B cell (primary cell): ENCODE measurements at regions not wholly inside any gene's neighbourhood (a gene's known extent, or its start where the extent isn't known, plus 50 kb on each side); places are given as distances from the start of the nearest gene placed in this dataset.

Experiments used
- ATAC-seq: fragments of 200-7000 bp; cut with Tn5 transposase; one replicate; pipeline ENCODE4 v1.10.0; 2021; ENCODE audit warnings: low read depth, mild to moderate bottlenecking, moderate number of reproducible peaks, moderate library complexity
- CTCF ChIA-PET: fragments of 350-600 bp; sonication (Branson Sonifier 250); formaldehyde crosslinking; loops from one replicate; lab custom pipeline; 2021; ENCODE audit warnings: antibody characterized with exemption, inconsistent platforms; lab: Charles Lee
- POLR2A ChIA-PET: fragments of 350-600 bp; sonication (Branson Sonifier 250); formaldehyde crosslinking; loops from one replicate; lab custom pipeline; 2021; ENCODE audit warnings: antibody characterized with exemption; lab: Charles Lee
- DNase-seq: peaks from one replicate; pipeline ENCODE4 v3.0.0; 2013
- H2AFZ ChIP-seq: 2 replicates; pipeline ENCODE4 v1.6.1; 2012; ENCODE audit warnings: mild to moderate bottlenecking, low read depth, low read length; ENCODE audit not compliant: insufficient read depth, poor library complexity, severe bottlenecking
- H3K27ac ChIP-seq, 2 donors: 1 replicate in 1 of 2; 2 replicates in 1 of 2; pipeline ENCODE4 v1.5.1; 2012 to 2013; ENCODE audit warnings: low read length in 2 of 2, mild to moderate bottlenecking in 2 of 2, moderate library complexity in 1 of 2
- H3K27me3 ChIP-seq, 4 experiments: fragments of 200-600 bp in 1 of 4; sonication (generic) in 1 of 4; replicated peaks in 1 of 4; 1 replicate in 2 of 4; 2 replicates in 2 of 4; pipeline versions ENCODE4 v1.6.1 to v1.7.0; 2013 to 2016; ENCODE audit warnings: low read length in 3 of 4, mild to moderate bottlenecking in 2 of 4, mixed read lengths in 1 of 4, moderate library complexity in 1 of 4; ENCODE audit not compliant: insufficient read depth in 4 of 4, control insufficient read depth in 3 of 4; ENCODE audit errors: control extremely low read depth in 1 of 4
- H3K36me3 ChIP-seq, 2 experiments: replicated peaks in 1 of 2; 1 replicate in 1 of 2; 2 replicates in 1 of 2; pipeline versions ENCODE4 v1.6.1 to v1.7.1; 2013; ENCODE audit warnings: low read length in 1 of 2; ENCODE audit not compliant: insufficient read depth in 2 of 2, control insufficient read depth in 1 of 2; ENCODE audit errors: control extremely low read depth in 1 of 2, extremely low read depth in 1 of 2
- H3K4me1 ChIP-seq, 2 donors: fragments of 200-600 bp in 1 of 2; sonication (generic) in 1 of 2; 1 replicate in 1 of 2; 2 replicates in 1 of 2; pipeline versions ENCODE4 v1.5.1 to v1.6.1; 2013 to 2017; ENCODE audit warnings: low read length in 2 of 2; ENCODE audit not compliant: control insufficient read depth in 2 of 2, insufficient read depth in 2 of 2
- H3K4me2 ChIP-seq: replicated peaks from 2 replicates; pipeline ENCODE3; 2012; ENCODE audit warnings: mild to moderate bottlenecking, low read depth, low read length; ENCODE audit not compliant: poor library complexity, severe bottlenecking
- H3K4me3 ChIP-seq, 5 experiments: fragments of 200-600 bp in 1 of 5; sonication (generic) in 1 of 5; 1 replicate in 3 of 5; 2 replicates in 2 of 5; pipeline versions ENCODE4 v1.5.1 to v1.7.0; 2011 to 2016; ENCODE audit warnings: low read length in 4 of 5, mild to moderate bottlenecking in 4 of 5, low read depth in 2 of 5, control low read depth in 1 of 5, moderate library complexity in 1 of 5; ENCODE audit not compliant: insufficient read depth in 1 of 5; ENCODE audit errors: control extremely low read depth in 1 of 5, extremely low read depth in 1 of 5
- H3K79me2 ChIP-seq: fragments of 200-600 bp; sonication (generic); one replicate; pipeline ENCODE4 v1.6.0; 2016; ENCODE audit warnings: low read length; ENCODE audit not compliant: control insufficient read depth, insufficient read depth
- H3K9ac ChIP-seq: fragments of 200-600 bp; sonication (generic); 2 replicates; pipeline ENCODE4 v1.6.1; 2017; ENCODE audit warnings: mild to moderate bottlenecking, low read length, moderate library complexity
- H3K9me3 ChIP-seq, 3 donors: one replicate each; pipeline versions ENCODE4 v1.6.1 to v1.7.1; 2013; ENCODE audit warnings: low read length in 2 of 3; ENCODE audit not compliant: control insufficient read depth in 2 of 3, insufficient read depth in 1 of 3; ENCODE audit errors: control extremely low read depth in 1 of 3
- H4K20me1 ChIP-seq: 2 replicates; pipeline ENCODE4 v1.6.0; 2012; ENCODE audit warnings: mild to moderate bottlenecking, low read length; ENCODE audit not compliant: insufficient read depth, control insufficient read depth, poor library complexity, severe bottlenecking
- H3K27ac Mint-ChIP-seq: one replicate; pipeline ENCODE4 v1.8.0; 2021; ENCODE audit warnings: mixed read lengths
- H3K27me3 Mint-ChIP-seq: one replicate; pipeline ENCODE4 v1.8.0; 2021; ENCODE audit warnings: mixed read lengths
- H3K4me1 Mint-ChIP-seq: one replicate; pipeline ENCODE4 v1.8.0; 2021; ENCODE audit warnings: mixed read lengths
- H3K4me3 Mint-ChIP-seq: one replicate; pipeline ENCODE4 v1.8.0; 2021; ENCODE audit warnings: mixed read lengths
- H3K9me3 Mint-ChIP-seq: one replicate; pipeline ENCODE4 v1.8.0; 2022; ENCODE audit warnings: mixed read lengths; ENCODE audit not compliant: insufficient read depth
- CTCF ChIP-seq: fragments of 200-600 bp; IDR thresholded peaks from one replicate; pipeline ENCODE4 v1.8.0; 2022; ENCODE audit warnings: antibody characterized with exemption, mild to moderate bottlenecking
- EZH2 ChIP-seq: IDR thresholded peaks from 2 replicates; pipeline ENCODE4 v1.6.1; 2012; ENCODE audit warnings: borderline replicate concordance, low read depth, mild to moderate bottlenecking, moderate library complexity, low read length; ENCODE audit not compliant: insufficient read depth, poor library complexity, severe bottlenecking
- WGBS: methylation state at CpG from one replicate; pipeline ENCODE4 v1.1.5; 2013; ENCODE audit warnings: missing lambda C conversion rate; ENCODE audit not compliant: insufficient coverage; 5-methylcytosine and 5-hydroxymethylcytosine counted together
- intact Hi-C: fragments of 100-400 bp; cut with micrococcal nuclease; formaldehyde crosslinking; loops from one replicate; pipeline ENCODE4 v1.10.0; 2022

GRCh38 chr21:15614766-15615165, 115.0 kb upstream of the USP25 start:
- no peaks in the 10 kb centered on the region for H3K27me3 Mint-ChIP-seq
- DNase-seq (no peak), ATAC-seq (no peak)
- no peak overlapping the region for H3K9ac ChIP-seq
- H3K4me3 Mint-ChIP-seq, result no peak overlapping the region
- no peak overlapping the region for H3K4me3 ChIP-seq
- no CpG with 5 or more reads among the region's 1 CpG for WGBS
- POLR2A ChIA-PET, result no interaction called here
- H3K4me2 ChIP-seq, result no peak overlapping the region
- no peaks in the 10 kb centered on the region for H3K9me3 Mint-ChIP-seq
- no peak overlapping the region for H2AFZ ChIP-seq
- H3K27ac Mint-ChIP-seq, result no peak overlapping the region
- no peaks in the 10 kb centered on the region for H4K20me1 ChIP-seq
- no peaks in the 10 kb centered on the region for H3K9me3 ChIP-seq
- H3K4me1 Mint-ChIP-seq, result no peaks in the 10 kb centered on the region
- CTCF ChIA-PET, result no interaction called here
- H3K27me3 ChIP-seq, result no peaks in the 10 kb centered on the region
- H3K27ac ChIP-seq, result no peak overlapping the region
- no peaks in the 10 kb centered on the region for H3K79me2 ChIP-seq
- no peaks in the 10 kb centered on the region for H3K36me3 ChIP-seq
- no peaks in the 10 kb centered on the region for H3K4me1 ChIP-seq
- TF ChIP-seq CTCF (no peak), EZH2 (no peak)
- intact Hi-C loops, result no loop called here

- intact Hi-C loops, result no loop called here
- no peak overlapping the region for H3K27ac ChIP-seq
- H3K9me3 Mint-ChIP-seq, result no peaks in the 10 kb centered on the region
- no peak overlapping the region for H3K4me2 ChIP-seq
- no CpG with 5 or more reads among the region's 2 CpGs for WGBS
- ATAC-seq (no peak), DNase-seq (no peak)
- H3K4me3 Mint-ChIP-seq, result no peak overlapping the region
- H2AFZ ChIP-seq, result no peak overlapping the region
- H3K4me1 ChIP-seq, result no peaks in the 10 kb centered on the region
- CTCF ChIA-PET, result no interaction called here
- H3K27me3 Mint-ChIP-seq, result peaks cover 2% of the 10 kb centered on the region
- H3K36me3 ChIP-seq, result no peaks in the 10 kb centered on the region
- H3K9me3 ChIP-seq, result no peaks in the 10 kb centered on the region
- no peak overlapping the region for H3K4me3 ChIP-seq
- no peaks in the 10 kb centered on the region for H3K79me2 ChIP-seq
- H3K27ac Mint-ChIP-seq, result no peak overlapping the region
- POLR2A ChIA-PET, result no interaction called here
- H3K27me3 ChIP-seq, result no peaks in the 10 kb centered on the region
- no peaks in the 10 kb centered on the region for H3K4me1 Mint-ChIP-seq
- TF ChIP-seq EZH2 (no peak), CTCF (no peak)
- no peaks in the 10 kb centered on the region for H4K20me1 ChIP-seq
- H3K9ac ChIP-seq, result no peak overlapping the region
These were observed 112.8 kb upstream of the USP25 start for GRCh38 chr21:15616864-15617574.
